ENCODE measurements at regions not wholly inside any gene's neighbourhood (a gene's known extent, or its start where the extent isn't known, plus 50 kb on each side); places are given as distances from the start of the nearest gene placed in this dataset.

GRCh38 chr4:164027805-164028204 is 533.3 kb downstream of the TMA16 start:
- TF ChIP-seq YY1 (IDR thresholded peaks at IDR 0.05; ENCODE audit: insufficient read depth, insufficient read length): no peak
- no peak for TF ChIP-seq SUZ12 (IDR thresholded peaks at IDR 0.05; ENCODE audit: extremely low read depth, insufficient read depth, insufficient read length)
- TF ChIP-seq ZNF274 (IDR thresholded peaks at IDR 0.05; ENCODE audit: low read depth, low read length): no peak

All from NT2/D1 (cell line).